GM12878 (cell line): ENCODE measurements at regions not wholly inside any gene's neighbourhood (a gene's known extent, or its start where the extent isn't known, plus 50 kb on each side); places are given as distances from the start of the nearest gene placed in this dataset.

Source experiments
- ATAC-seq: fragments of 200-7000 bp; cut with Tn5 transposase; 3 replicates; pipeline ENCODE4 v1.9.1; 2020; ENCODE audit warnings: mild to moderate bottlenecking, moderate library complexity
- BruUV-seq: library from RNA; stranded (reverse); fragments of 400-500 nt; replicated peaks from 2 replicates; lab custom pipeline; 2021; lab: Mats Ljungman, UMichigan
- CTCF ChIA-PET: fragments of 300-600 bp; sonication (Branson Sonifier 250); formaldehyde crosslinking; extraction: SDS; loops from one replicate; lab custom pipeline; 2021; ENCODE audit warnings: inconsistent platforms; lab: Yijun Ruan, JAX
- POLR2A ChIA-PET: fragments of 350-600 bp; formaldehyde crosslinking; extraction: SDS; loops from one replicate; lab custom pipeline; 2021; ENCODE audit warnings: inconsistent platforms; lab: Charles Lee
- RAD21 ChIA-PET: fragments of 300-600 bp; sonication (Branson Sonifier 250); formaldehyde crosslinking; loops from one replicate; lab custom pipeline; 2023; ENCODE audit warnings: antibody characterized with exemption; ENCODE audit not compliant: unreplicated experiment; lab: Charles Lee
- SMC1A ChIA-PET: fragments of 300-600 bp; sonication (Branson Sonifier 250); formaldehyde crosslinking; loops from one replicate; lab custom pipeline; 2023; ENCODE audit not compliant: unreplicated experiment, uncharacterized antibody; lab: Charles Lee
- DNase-seq: peaks from one replicate; pipeline ENCODE4 v3.0.0-alpha.2; 2011; ENCODE audit warnings: low read depth, low spot score
- FAIRE-seq: peaks from 3 replicates; lab custom pipeline; 2011; peaks lifted over from hg19 to GRCh38; lab: Jason Lieb, UNC
- H2AFZ ChIP-seq: 2 replicates; pipeline ENCODE4 v1.6.0; 2011; ENCODE audit warnings: low read depth, low read length, control low read depth; ENCODE audit not compliant: control insufficient read depth
- H3K27ac ChIP-seq: 2 replicates; pipeline ENCODE4 v1.5.1; 2011; ENCODE audit warnings: control low read depth; ENCODE audit not compliant: control insufficient read depth, insufficient read depth
- H3K27me3 ChIP-seq, 2 experiments: replicated peaks in 1 of 2; 2 replicates each; pipeline versions ENCODE4 v1.6.0 to v1.6.1; 2011; ENCODE audit warnings: low read length in 1 of 2; ENCODE audit not compliant: control insufficient read depth in 2 of 2, insufficient read depth in 2 of 2
- H3K36me3 ChIP-seq, 2 experiments: 2 replicates each; pipeline ENCODE4 v1.5.1; 2011; ENCODE audit warnings: low read length in 1 of 2; ENCODE audit not compliant: control insufficient read depth in 2 of 2, insufficient read depth in 2 of 2
- H3K4me1 ChIP-seq: 2 replicates; pipeline ENCODE4 v1.6.1; 2011; ENCODE audit warnings: mild to moderate bottlenecking, low read length, moderate library complexity, mixed read lengths; ENCODE audit not compliant: control insufficient read depth, insufficient read depth
- H3K4me2 ChIP-seq: 2 replicates; pipeline ENCODE4 v1.6.0; 2011; ENCODE audit warnings: control low read depth; ENCODE audit not compliant: control insufficient read depth, insufficient read depth
- H3K4me3 ChIP-seq: fragments of 200-600 bp; sonication (generic); 2 replicates; pipeline ENCODE4 v1.5.1; 2016
- H3K79me2 ChIP-seq: 2 replicates; pipeline ENCODE4 v1.6.0; 2011; ENCODE audit warnings: low read length; ENCODE audit not compliant: control insufficient read depth, insufficient read depth
- H3K9ac ChIP-seq: 2 replicates; pipeline ENCODE4 v1.8.0; 2011; ENCODE audit warnings: low read length, control low read depth, mixed read lengths; ENCODE audit not compliant: control insufficient read depth, insufficient read depth
- H3K9me3 ChIP-seq: replicated peaks from 3 replicates; pipeline ENCODE4 v1.5.1; 2011; ENCODE audit warnings: mild to moderate bottlenecking, low read length; ENCODE audit not compliant: control insufficient read depth, insufficient read depth
- H4K20me1 ChIP-seq: 2 replicates; pipeline ENCODE4 v1.6.0; 2011; ENCODE audit not compliant: control insufficient read depth, insufficient read depth
- GABPA ChIP-seq: IDR thresholded peaks from 2 replicates; pipeline ENCODE4 v1.6.1; 2014; ENCODE audit warnings: antibody characterized with exemption, low read depth, mild to moderate bottlenecking, inconsistent platforms
- NR2F1 ChIP-seq: fragments of 450-650 bp; conservative IDR thresholded peaks from 2 replicates; pipeline ENCODE4 v1.6.1; 2017; ENCODE audit warnings: mild to moderate bottlenecking
- RBBP5 ChIP-seq: fragments of 200-600 bp; sonication (generic); conservative IDR thresholded peaks from 2 replicates; pipeline ENCODE4 v1.6.1; 2016
- SMC3 ChIP-seq: IDR thresholded peaks from 2 replicates; pipeline ENCODE4 v1.6.1; 2011; ENCODE audit warnings: low read length, improper control_type of control experiment, borderline replicate concordance
- SUZ12 ChIP-seq: fragments of 200-600 bp; sonication (generic); IDR thresholded peaks from one replicate; pipeline ENCODE4 v1.6.1; 2018; ENCODE audit warnings: antibody characterized with exemption, mild to moderate bottlenecking; ENCODE audit not compliant: unreplicated experiment
- ZNF207 ChIP-seq: fragments of 450-650 bp; IDR thresholded peaks from 2 replicates; pipeline ENCODE4 v1.6.1; 2014; ENCODE audit warnings: antibody characterized with exemption, mild to moderate bottlenecking, borderline replicate concordance
- ZNF24 ChIP-seq: fragments of 450-650 bp; IDR thresholded peaks from 2 replicates; pipeline ENCODE4 v1.6.1; 2017; ENCODE audit warnings: antibody characterized with exemption, mild to moderate bottlenecking
- ZNF274 ChIP-seq: IDR thresholded peaks from one replicate; pipeline ENCODE4 v1.8.0; 2011; ENCODE audit not compliant: insufficient read length, insufficient read depth
- WGBS: methylation state at CpG from one replicate; pipeline ENCODE4 v1.1.6; 2016; ENCODE audit warnings: low lambda C conversion rate; ENCODE audit not compliant: insufficient replicate concordance, insufficient coverage; ENCODE audit errors: missing lambda C conversion rate; 5-methylcytosine and 5-hydroxymethylcytosine counted together
- in situ Hi-C: fragments of 300-500 bp; cut with MboI; formaldehyde crosslinking; loops from 9 replicates; pipeline ENCODE4 v1.14.3; 2018; ENCODE audit warnings: mixed read lengths
- intact Hi-C: fragments of 100-400 bp; cut with micrococcal nuclease; formaldehyde crosslinking; loops from one replicate; pipeline ENCODE4 v1.14.2; 2022; ENCODE audit not compliant: unreplicated experiment
- TF ChIP-seq, protein P1 (sequence below): fragments of 450-650 bp; formaldehyde crosslinking; IDR thresholded peaks from 2 replicates; pipeline ENCODE4 v1.4.0; 2020; ENCODE audit warnings: mild to moderate bottlenecking, moderate library complexity

DNA sequence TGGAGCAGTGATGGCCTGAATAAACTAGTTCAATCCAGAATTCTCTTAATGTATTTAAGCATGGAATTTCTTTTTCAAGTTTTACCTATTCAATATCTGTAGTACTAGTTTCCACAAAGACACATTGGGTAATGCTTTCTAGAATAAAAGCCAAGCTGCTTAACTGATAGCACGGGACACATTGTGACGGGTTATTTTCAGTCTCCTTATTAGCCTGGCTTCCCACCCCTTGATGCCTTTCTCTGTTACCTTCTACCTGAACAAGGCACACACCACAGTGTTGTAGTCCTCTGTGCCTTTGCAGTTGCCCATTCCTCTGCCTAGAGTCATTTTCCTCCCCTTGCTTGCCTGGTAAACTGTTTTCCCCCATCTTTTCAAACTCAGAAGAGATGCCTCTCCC is 139.1 kb downstream of the HDGFL1 start:
- TF ChIP-seq, protein P1, sequence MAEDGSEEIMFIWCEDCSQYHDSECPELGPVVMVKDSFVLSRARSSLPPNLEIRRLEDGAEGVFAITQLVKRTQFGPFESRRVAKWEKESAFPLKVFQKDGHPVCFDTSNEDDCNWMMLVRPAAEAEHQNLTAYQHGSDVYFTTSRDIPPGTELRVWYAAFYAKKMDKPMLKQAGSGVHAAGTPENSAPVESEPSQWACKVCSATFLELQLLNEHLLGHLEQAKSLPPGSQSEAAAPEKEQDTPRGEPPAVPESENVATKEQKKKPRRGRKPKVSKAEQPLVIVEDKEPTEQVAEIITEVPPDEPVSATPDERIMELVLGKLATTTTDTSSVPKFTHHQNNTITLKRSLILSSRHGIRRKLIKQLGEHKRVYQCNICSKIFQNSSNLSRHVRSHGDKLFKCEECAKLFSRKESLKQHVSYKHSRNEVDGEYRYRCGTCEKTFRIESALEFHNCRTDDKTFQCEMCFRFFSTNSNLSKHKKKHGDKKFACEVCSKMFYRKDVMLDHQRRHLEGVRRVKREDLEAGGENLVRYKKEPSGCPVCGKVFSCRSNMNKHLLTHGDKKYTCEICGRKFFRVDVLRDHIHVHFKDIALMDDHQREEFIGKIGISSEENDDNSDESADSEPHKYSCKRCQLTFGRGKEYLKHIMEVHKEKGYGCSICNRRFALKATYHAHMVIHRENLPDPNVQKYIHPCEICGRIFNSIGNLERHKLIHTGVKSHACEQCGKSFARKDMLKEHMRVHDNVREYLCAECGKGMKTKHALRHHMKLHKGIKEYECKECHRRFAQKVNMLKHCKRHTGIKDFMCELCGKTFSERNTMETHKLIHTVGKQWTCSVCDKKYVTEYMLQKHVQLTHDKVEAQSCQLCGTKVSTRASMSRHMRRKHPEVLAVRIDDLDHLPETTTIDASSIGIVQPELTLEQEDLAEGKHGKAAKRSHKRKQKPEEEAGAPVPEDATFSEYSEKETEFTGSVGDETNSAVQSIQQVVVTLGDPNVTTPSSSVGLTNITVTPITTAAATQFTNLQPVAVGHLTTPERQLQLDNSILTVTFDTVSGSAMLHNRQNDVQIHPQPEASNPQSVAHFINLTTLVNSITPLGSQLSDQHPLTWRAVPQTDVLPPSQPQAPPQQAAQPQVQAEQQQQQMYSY, result no peak
- no peak for TF ChIP-seq ZNF274
- no peak for TF ChIP-seq SMC3
- no peak for TF ChIP-seq SUZ12
- TF ChIP-seq GABPA, result no peak
- no peak for TF ChIP-seq ZNF24
- no peak for TF ChIP-seq RBBP5
- no peak for TF ChIP-seq ZNF207
- no peak for TF ChIP-seq NR2F1
- TF ChIP-seq, all 136 proteins: peak for 0
- SMC1A ChIA-PET, result no interaction called here
- no peaks in the 10 kb centered on the region for H3K27me3 ChIP-seq
- no peaks in the 10 kb centered on the region for H3K36me3 ChIP-seq
- 2% methylated on average over 2 of the region's 2 CpGs for WGBS
- H3K27ac ChIP-seq, result no peak overlapping the region
- FAIRE-seq, result no peak
- ATAC-seq, result no peak
- no peak overlapping the region for H3K9ac ChIP-seq
- no peaks in the 10 kb centered on the region for H4K20me1 ChIP-seq
- POLR2A ChIA-PET, result no interaction called here
- in situ Hi-C loops (no loop called here), intact Hi-C loops (no loop called here)
- no peaks in the 10 kb centered on the region for H3K79me2 ChIP-seq
- BruUV-seq, result no TSS peak
- H3K4me2 ChIP-seq, result no peak overlapping the region
- no peak overlapping the region for H3K4me3 ChIP-seq
- RAD21 ChIA-PET, result no interaction called here
- DNase-seq, result no peak
- no peak overlapping the region for H2AFZ ChIP-seq
- CTCF ChIA-PET, result no interaction called here
- no peaks in the 10 kb centered on the region for H3K4me1 ChIP-seq
- H3K9me3 ChIP-seq, result no peaks in the 10 kb centered on the region
